CD14-positive monocyte (primary cell): ENCODE measurements at regions not wholly inside any gene's neighbourhood (a gene's known extent, or its start where the extent isn't known, plus 50 kb on each side); places are given as distances from the start of the nearest gene placed in this dataset.

Source experiments
- DNase-seq, 3 donors: peaks; one replicate each; pipeline ENCODE4 v3.0.0-alpha.2; 2011 to 2022
- H2AFZ ChIP-seq: 2 replicates; pipeline ENCODE4 v1.6.0; 2012; ENCODE audit warnings: mild to moderate bottlenecking, low read depth, low read length, inconsistent platforms; ENCODE audit not compliant: insufficient read depth, poor library complexity, severe bottlenecking
- H3K27ac ChIP-seq, 2 donors: 1 replicate in 1 of 2; 2 replicates in 1 of 2; pipeline ENCODE4 v1.5.1; 2012 to 2013; ENCODE audit warnings: low read length in 2 of 2, control low read depth in 1 of 2, inconsistent platforms in 1 of 2, low read depth in 1 of 2, mild to moderate bottlenecking in 1 of 2
- H3K27me3 ChIP-seq, 2 donors: one replicate each; pipeline versions ENCODE4 v1.6.0 to v1.6.1; 2011 to 2013; ENCODE audit warnings: low read length in 2 of 2; ENCODE audit not compliant: control insufficient read depth in 2 of 2, insufficient read depth in 2 of 2
- H3K36me3 ChIP-seq, 2 donors: replicated peaks in 1 of 2; 1 replicate in 1 of 2; 2 replicates in 1 of 2; pipeline versions ENCODE4 v1.5.1 to v1.6.1; 2012 to 2013; ENCODE audit warnings: low read length in 2 of 2, control low read depth in 1 of 2, inconsistent platforms in 1 of 2, mild to moderate bottlenecking in 1 of 2; ENCODE audit not compliant: insufficient read depth in 2 of 2, control insufficient read depth in 1 of 2
- H3K4me1 ChIP-seq, 2 donors: 1 replicate in 1 of 2; 2 replicates in 1 of 2; pipeline versions ENCODE4 v1.5.1 to v1.6.1; 2012 to 2013; ENCODE audit warnings: low read length in 2 of 2, control low read depth in 1 of 2, inconsistent platforms in 1 of 2, mild to moderate bottlenecking in 1 of 2, moderate library complexity in 1 of 2; ENCODE audit not compliant: insufficient read depth in 2 of 2, control insufficient read depth in 1 of 2
- H3K4me2 ChIP-seq: replicated peaks from 2 replicates; pipeline ENCODE3; 2012; ENCODE audit warnings: low read length, moderate library complexity, mild to moderate bottlenecking; ENCODE audit not compliant: poor library complexity, severe bottlenecking; ENCODE audit errors: extremely low read depth
- H3K4me3 ChIP-seq, 3 experiments: fragments of 200-600 bp in 1 of 3; sonication (generic) in 1 of 3; replicated peaks in 1 of 3; 1 replicate in 2 of 3; 2 replicates in 1 of 3; pipeline ENCODE4 v1.5.1; 2011 to 2013; ENCODE audit warnings: low read length in 3 of 3, mild to moderate bottlenecking in 3 of 3, control low read depth in 2 of 3, low read depth in 2 of 3, inconsistent platforms in 1 of 3, moderate library complexity in 1 of 3
- H3K79me2 ChIP-seq: 2 replicates; pipeline ENCODE4 v1.6.0; 2012; ENCODE audit warnings: mild to moderate bottlenecking, control low read depth, inconsistent platforms, low read length, moderate library complexity; ENCODE audit not compliant: insufficient read depth
- H3K9ac ChIP-seq: 2 replicates; pipeline ENCODE4 v1.6.0; 2017; ENCODE audit warnings: low read length, mild to moderate bottlenecking; ENCODE audit not compliant: insufficient read depth, poor library complexity, severe bottlenecking
- H3K9me3 ChIP-seq, 2 donors: replicated peaks in 1 of 2; 1 replicate in 1 of 2; 2 replicates in 1 of 2; pipeline versions ENCODE4 v1.5.1 to v1.6.1; 2012 to 2013; ENCODE audit warnings: low read length in 2 of 2, control low read depth in 1 of 2; ENCODE audit not compliant: control insufficient read depth in 1 of 2, insufficient read depth in 1 of 2
- H4K20me1 ChIP-seq: 2 replicates; pipeline ENCODE4 v1.6.0; 2012; ENCODE audit warnings: mild to moderate bottlenecking, low read length, control low read depth, moderate library complexity; ENCODE audit not compliant: insufficient read depth
- H3K27ac Mint-ChIP-seq, 7 donors: one replicate each; pipeline ENCODE4 v1.8.0; 2020; ENCODE audit warnings: mild to moderate bottlenecking in 7 of 7, mixed read lengths in 7 of 7, moderate library complexity in 6 of 7, inconsistent platforms in 2 of 7
- H3K27me3 Mint-ChIP-seq, 3 donors: one replicate each; pipeline ENCODE4 v1.8.0; 2021 to 2022; ENCODE audit warnings: low read depth in 3 of 3, mild to moderate bottlenecking in 3 of 3, mixed read lengths in 3 of 3, moderate library complexity in 3 of 3, inconsistent platforms in 1 of 3
- H3K36me3 Mint-ChIP-seq, 2 donors: one replicate each; pipeline ENCODE4 v1.8.0; 2020; ENCODE audit warnings: mixed read lengths in 2 of 2, inconsistent platforms in 1 of 2, mild to moderate bottlenecking in 1 of 2
- H3K4me1 Mint-ChIP-seq: one replicate; pipeline ENCODE4 v1.8.0; 2020; ENCODE audit warnings: mild to moderate bottlenecking, mixed read lengths
- H3K4me3 Mint-ChIP-seq, 2 donors: one replicate each; pipeline ENCODE4 v1.8.0; 2020; ENCODE audit warnings: mild to moderate bottlenecking in 2 of 2, mixed read lengths in 2 of 2, moderate library complexity in 1 of 2
- H3K9me3 Mint-ChIP-seq, 7 donors: one replicate each; pipeline ENCODE4 v1.8.0; 2020 to 2022; ENCODE audit warnings: mixed read lengths in 7 of 7, mild to moderate bottlenecking in 6 of 7, moderate library complexity in 6 of 7, inconsistent platforms in 2 of 7
- CTCF ChIP-seq: fragments of 200-600 bp; IDR thresholded peaks from one replicate; pipeline ENCODE4 v1.8.0; 2022; ENCODE audit warnings: antibody characterized with exemption, mild to moderate bottlenecking
- WGBS: methylation state at CpG from one replicate; pipeline ENCODE4 v1.1.5; 2013; ENCODE audit warnings: missing lambda C conversion rate; ENCODE audit not compliant: insufficient coverage; 5-methylcytosine and 5-hydroxymethylcytosine counted together
- intact Hi-C, 2 donors: fragments of 100-400 bp; cut with micrococcal nuclease; formaldehyde crosslinking; loops; one replicate each; pipeline versions ENCODE4 v1.15.0 to v1.15.1; 2023

- Histone ChIP-seq H3K4me1 (no peaks in the 10 kb centered on the region), H3K79me2 (no peaks in the 10 kb centered on the region), H3K9me3 (no peaks in the 10 kb centered on the region), H3K27ac (no peak overlapping the region), H2AFZ (no peak overlapping the region), H3K4me3 (no peak overlapping the region), H3K36me3 (no peaks in the 10 kb centered on the region), H3K4me2 (no peak overlapping the region), H4K20me1 (no peaks in the 10 kb centered on the region), H3K27me3 (no peaks in the 10 kb centered on the region), H3K9ac (no peak overlapping the region)
- Mint-ChIP-seq H3K4me3 (no peak overlapping the region), H3K36me3 (no peaks in the 10 kb centered on the region), H3K27me3 (peaks cover 0 to 11% (median 6%) of the 10 kb centered on the region in 3 donors), H3K9me3 (peaks cover 0 to 4% (median 0%) of the 10 kb centered on the region in 7 donors), H3K4me1 (no peaks in the 10 kb centered on the region), H3K27ac (no peak overlapping the region)
- no peak for TF ChIP-seq CTCF
- DNase-seq, result no peak
- intact Hi-C loops, result no loop called here
- 86% methylated on average over 5 of the region's 6 CpGs for WGBS
Observed at GRCh38 chr16:18003033-18003432, 333.5 kb downstream of the NPIPA8 start.

- H3K9me3 ChIP-seq, result no peaks in the 10 kb centered on the region
- H3K27me3 ChIP-seq, result no peaks in the 10 kb centered on the region
- no peak for DNase-seq
- H3K4me2 ChIP-seq, result no peak overlapping the region
- no peak overlapping the region for H3K9ac ChIP-seq
- no peak overlapping the region for H3K27ac ChIP-seq
- TF ChIP-seq CTCF, result no peak
- no peak overlapping the region for H2AFZ ChIP-seq
- H3K4me1 Mint-ChIP-seq, result no peaks in the 10 kb centered on the region
- intact Hi-C loops, result no loop called here
- peaks cover 0 to 4% (median 0%) of the 10 kb centered on the region in 7 donors for H3K9me3 Mint-ChIP-seq
- H3K27me3 Mint-ChIP-seq, result peaks cover 0 to 6% (median 6%) of the 10 kb centered on the region in 3 donors
- H3K4me3 Mint-ChIP-seq, result no peak overlapping the region
- H3K27ac Mint-ChIP-seq, result no peak overlapping the region
- H3K79me2 ChIP-seq, result no peaks in the 10 kb centered on the region
- 98% methylated on average over 5 of the region's 6 CpGs for WGBS
- no peaks in the 10 kb centered on the region for H3K36me3 Mint-ChIP-seq
- H3K4me1 ChIP-seq, result no peaks in the 10 kb centered on the region
- no peaks in the 10 kb centered on the region for H4K20me1 ChIP-seq
- H3K4me3 ChIP-seq, result no peak overlapping the region
- H3K36me3 ChIP-seq, result no peaks in the 10 kb centered on the region
Observed at GRCh38 chr16:17998996-17999395, 337.5 kb downstream of the NPIPA8 start.
